GM12873 (cell line): ENCODE measurements at regions not wholly inside any gene's neighbourhood (a gene's known extent, or its start where the extent isn't known, plus 50 kb on each side); places are given as distances from the start of the nearest gene placed in this dataset.

ENCODE experiments used
- CTCF ChIP-seq: IDR thresholded peaks from 2 replicates; pipeline ENCODE4 v1.5.1; 2012; ENCODE audit warnings: low read depth, mild to moderate bottlenecking, moderate library complexity, low read length, control low read depth; ENCODE audit not compliant: insufficient read depth; ENCODE audit errors: missing control alignments

GRCh38 chr14:82854131-82854530 is 1320.5 kb upstream of the SEL1L start:
- no peak for TF ChIP-seq CTCF

GRCh38 chr14:82854901-82855300 is 1321.2 kb upstream of the SEL1L start:
- TF ChIP-seq CTCF = no peak

GRCh38 chr14:82855912-82856391 is 1322.3 kb upstream of the SEL1L start:
- TF ChIP-seq CTCF = peak; percentile 32

- TF ChIP-seq CTCF = no peak
Observed at GRCh38 chr14:82861313-82861712, 1327.7 kb upstream of the SEL1L start.

- TF ChIP-seq CTCF = peak; percentile 16
Observed at GRCh38 chr14:82872494-82872893, 1338.8 kb upstream of the SEL1L start.

GRCh38 chr14:82878951-82879350 is 1345.3 kb upstream of the SEL1L start:
- TF ChIP-seq CTCF = no peak

- TF ChIP-seq CTCF = no peak
Observed at GRCh38 chr14:82879949-82880535, 1346.4 kb upstream of the SEL1L start.

GRCh38 chr14:82886670-82887069 is 1353.0 kb upstream of the SEL1L start:
- TF ChIP-seq CTCF = no peak
